BE2C (cell line): ENCODE measurements at regions not wholly inside any gene's neighbourhood (a gene's known extent, or its start where the extent isn't known, plus 50 kb on each side); places are given as distances from the start of the nearest gene placed in this dataset.
A peak's percentile ranks its signal among the peaks of the same experiment; 100 is the strongest.

Experiments
- DNase-seq: peaks from one replicate; pipeline ENCODE4 v3.0.0-alpha.2; 2020
- H3K27me3 ChIP-seq: fragments of 250-450 bp; sonication (Bioruptor Pico); 2 replicates; pipeline ENCODE4 v1.5.1; 2020; ENCODE audit warnings: mild to moderate bottlenecking
- H3K36me3 ChIP-seq: fragments of 250-450 bp; sonication (Bioruptor Pico); 2 replicates; pipeline ENCODE4 v1.5.1; 2020; ENCODE audit warnings: mild to moderate bottlenecking
- H3K4me1 ChIP-seq: fragments of 250-450 bp; sonication (Bioruptor Pico); 2 replicates; pipeline ENCODE4 v1.5.1; 2020
- H3K4me3 ChIP-seq: 2 replicates; pipeline ENCODE4 v1.5.1; 2011; ENCODE audit warnings: low read depth, low read length
- H3K9me3 ChIP-seq: fragments of 250-450 bp; sonication (Bioruptor Pico); 2 replicates; pipeline ENCODE4 v1.5.1; 2020
- TF ChIP-seq, protein P1 (sequence below): IDR thresholded peaks from 2 replicates; pipeline ENCODE4 v1.5.1; 2012; ENCODE audit warnings: mild to moderate bottlenecking, low read depth, low read length

DNA sequence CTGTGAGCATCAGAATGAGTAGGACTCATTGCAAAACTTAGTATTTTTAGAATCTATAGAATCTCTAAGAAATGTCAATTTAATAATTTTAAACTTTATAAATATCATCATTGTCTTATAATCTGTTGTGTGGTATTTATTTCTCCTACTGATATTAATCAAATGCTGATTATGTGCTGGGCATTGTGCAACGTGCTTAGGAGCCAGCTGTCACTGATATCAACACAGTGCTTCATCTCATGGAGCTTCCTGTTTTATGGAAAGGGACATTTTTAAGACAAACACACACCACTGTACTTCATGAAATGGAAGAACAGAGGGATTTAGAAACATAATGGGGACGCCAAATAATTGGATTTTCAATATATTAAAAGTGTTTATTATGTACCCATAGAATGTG lies 737.9 kb upstream of the TMPRSS15 start:
- Histone ChIP-seq H3K9me3 (peaks cover 3% of the 10 kb centered on the region; the same call in 1 of the 2 replicates), H3K4me1 (no peaks in the 10 kb centered on the region), H3K27me3 (no peaks in the 10 kb centered on the region), H3K4me3 (no peak overlapping the region), H3K36me3 (no peaks in the 10 kb centered on the region)
- TF ChIP-seq, protein P1, sequence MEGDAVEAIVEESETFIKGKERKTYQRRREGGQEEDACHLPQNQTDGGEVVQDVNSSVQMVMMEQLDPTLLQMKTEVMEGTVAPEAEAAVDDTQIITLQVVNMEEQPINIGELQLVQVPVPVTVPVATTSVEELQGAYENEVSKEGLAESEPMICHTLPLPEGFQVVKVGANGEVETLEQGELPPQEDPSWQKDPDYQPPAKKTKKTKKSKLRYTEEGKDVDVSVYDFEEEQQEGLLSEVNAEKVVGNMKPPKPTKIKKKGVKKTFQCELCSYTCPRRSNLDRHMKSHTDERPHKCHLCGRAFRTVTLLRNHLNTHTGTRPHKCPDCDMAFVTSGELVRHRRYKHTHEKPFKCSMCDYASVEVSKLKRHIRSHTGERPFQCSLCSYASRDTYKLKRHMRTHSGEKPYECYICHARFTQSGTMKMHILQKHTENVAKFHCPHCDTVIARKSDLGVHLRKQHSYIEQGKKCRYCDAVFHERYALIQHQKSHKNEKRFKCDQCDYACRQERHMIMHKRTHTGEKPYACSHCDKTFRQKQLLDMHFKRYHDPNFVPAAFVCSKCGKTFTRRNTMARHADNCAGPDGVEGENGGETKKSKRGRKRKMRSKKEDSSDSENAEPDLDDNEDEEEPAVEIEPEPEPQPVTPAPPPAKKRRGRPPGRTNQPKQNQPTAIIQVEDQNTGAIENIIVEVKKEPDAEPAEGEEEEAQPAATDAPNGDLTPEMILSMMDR = no peak
- DNase-seq = no peak

DNA sequence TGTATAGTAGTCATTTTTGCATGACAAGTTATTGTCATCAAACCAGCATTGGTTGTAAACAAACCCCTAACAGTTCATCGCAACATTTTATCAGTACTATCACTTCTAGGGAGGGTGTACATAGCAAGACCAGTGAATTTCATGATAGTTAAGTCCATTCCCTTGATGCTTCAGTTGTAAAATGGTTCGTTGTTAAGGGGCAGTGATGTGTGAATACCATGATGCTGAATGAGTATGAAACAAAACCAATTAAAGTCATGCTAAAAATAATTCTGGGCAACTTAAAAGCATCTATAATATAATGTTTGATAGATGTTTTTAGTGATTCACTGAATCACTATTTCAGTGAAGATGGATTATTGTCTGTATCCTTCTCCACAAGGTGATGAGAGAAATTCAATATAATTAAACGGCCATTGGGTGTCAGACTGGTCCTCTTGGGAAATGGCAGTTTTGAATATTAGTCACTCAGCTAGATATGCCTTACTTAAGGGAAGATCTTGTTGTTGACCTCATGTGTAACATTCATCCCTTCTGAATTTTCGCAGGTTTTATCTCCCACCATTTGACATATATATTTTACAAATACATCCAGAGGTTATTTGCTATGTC lies 742.2 kb upstream of the TMPRSS15 start:
- DNase-seq = no peak
- Histone ChIP-seq H3K27me3 (no peaks in the 10 kb centered on the region), H3K4me3 (no peak overlapping the region), H3K9me3 (no peaks in the 10 kb centered on the region), H3K36me3 (no peaks in the 10 kb centered on the region), H3K4me1 (no peaks in the 10 kb centered on the region)
- TF ChIP-seq, protein P1 = no peak

DNA sequence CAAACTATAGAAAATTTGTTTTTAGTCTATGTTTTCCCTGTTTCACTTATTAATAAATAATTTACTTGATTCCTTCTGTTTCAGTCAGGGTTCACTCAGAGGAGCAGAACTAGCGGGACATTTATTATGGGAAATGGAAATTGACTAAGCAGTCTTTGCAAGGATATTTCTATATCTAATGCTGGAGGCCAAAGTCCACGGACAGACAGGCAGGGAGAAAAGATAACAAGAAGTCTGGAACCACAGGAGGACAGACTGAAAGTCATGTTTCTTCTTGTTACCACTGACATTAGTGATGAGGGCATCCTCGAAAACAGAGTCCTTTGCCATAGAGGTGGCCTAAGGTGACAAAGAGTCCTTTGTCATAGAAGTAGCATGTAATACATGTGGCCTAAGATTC lies 744.5 kb upstream of the TMPRSS15 start:
- Histone ChIP-seq H3K4me1 (no peaks in the 10 kb centered on the region), H3K36me3 (no peaks in the 10 kb centered on the region), H3K27me3 (no peaks in the 10 kb centered on the region), H3K9me3 (no peaks in the 10 kb centered on the region), H3K4me3 (no peak overlapping the region)
- TF ChIP-seq, protein P1 = no peak
- DNase-seq = no peak

DNA sequence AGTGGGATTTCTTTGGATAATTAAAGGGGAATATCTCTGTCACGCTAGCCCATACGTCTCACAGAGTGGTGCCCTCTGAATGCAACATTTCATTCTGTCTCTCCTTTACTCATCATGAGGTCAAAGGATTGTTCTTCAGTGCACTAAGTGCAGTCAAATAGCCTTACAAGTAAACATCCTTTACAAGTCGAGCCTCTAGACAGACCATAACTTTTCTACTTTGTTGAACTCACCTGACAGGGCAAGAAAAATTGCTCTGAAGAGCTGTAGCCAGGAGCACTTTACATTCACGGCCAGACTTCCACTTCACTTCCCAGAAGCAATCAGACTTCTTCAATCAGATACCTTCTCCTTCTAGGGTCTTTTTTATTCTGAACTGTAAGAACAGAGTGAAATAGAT lies 768.0 kb upstream of the TMPRSS15 start:
- TF ChIP-seq, protein P1 = no peak
- no peaks in the 10 kb centered on the region for H3K9me3 ChIP-seq
- H3K27me3 ChIP-seq = no peaks in the 10 kb centered on the region
- no peak overlapping the region for H3K4me3 ChIP-seq
- no peak for DNase-seq
- no peaks in the 10 kb centered on the region for H3K4me1 ChIP-seq
- no peaks in the 10 kb centered on the region for H3K36me3 ChIP-seq

DNA sequence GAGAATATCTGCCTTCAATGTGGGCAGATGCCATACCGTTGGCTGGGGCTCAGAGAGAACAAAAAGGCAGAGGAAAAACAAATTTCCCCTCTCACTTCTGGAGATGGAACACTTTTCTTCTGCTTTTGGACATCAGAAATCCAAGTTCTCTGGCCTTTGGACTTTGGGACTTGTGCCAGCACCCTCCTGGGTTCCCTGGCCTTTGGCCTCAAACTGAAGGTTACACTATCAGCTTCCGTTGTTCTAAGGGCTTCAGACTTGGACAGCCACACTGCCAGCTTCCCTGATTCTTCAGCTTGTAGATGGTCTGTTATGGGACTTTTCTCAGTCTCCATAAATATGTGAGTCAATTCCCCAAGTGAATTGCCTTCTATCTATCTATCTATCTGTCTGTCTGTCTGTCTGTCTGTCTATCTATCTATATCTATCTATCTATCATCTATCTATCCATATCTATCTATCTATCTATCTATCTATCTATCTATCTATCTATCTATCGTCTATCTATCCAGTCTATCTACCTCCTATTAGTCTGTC lies 778.1 kb upstream of the TMPRSS15 start:
- no peak for DNase-seq
- Histone ChIP-seq H3K27me3 (no peaks in the 10 kb centered on the region), H3K4me1 (no peaks in the 10 kb centered on the region), H3K9me3 (no peaks in the 10 kb centered on the region), H3K4me3 (no peak overlapping the region), H3K36me3 (no peaks in the 10 kb centered on the region)
- TF ChIP-seq, protein P1 = no peak

DNA sequence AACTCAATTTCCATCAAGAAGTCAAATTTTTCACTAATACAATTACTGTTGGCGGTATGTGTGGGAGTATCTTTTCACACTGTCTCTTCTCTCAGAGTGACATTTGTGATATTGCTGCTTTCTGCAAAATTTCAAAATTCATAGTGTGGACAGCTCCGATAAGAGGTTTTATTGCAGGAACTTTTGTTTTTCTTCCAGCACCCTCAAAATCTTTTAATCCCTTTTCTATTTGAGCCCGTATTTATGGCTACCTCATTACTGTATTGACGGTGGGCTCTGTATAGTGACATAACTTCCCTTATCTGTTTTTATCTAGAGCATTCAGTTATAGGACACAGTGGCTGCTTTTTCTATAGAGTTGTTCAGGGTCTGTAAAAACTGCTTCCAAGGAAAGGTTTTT lies 794.4 kb upstream of the TMPRSS15 start:
- peaks cover 6% of the 10 kb centered on the region for H3K4me1 ChIP-seq
- DNase-seq = no peak
- H3K36me3 ChIP-seq = no peaks in the 10 kb centered on the region
- TF ChIP-seq, protein P1 = no peak
- no peaks in the 10 kb centered on the region for H3K9me3 ChIP-seq
- peak overlapping the region; percentile 14; the same call in 1 of the 2 replicates for H3K4me3 ChIP-seq
- H3K27me3 ChIP-seq = no peaks in the 10 kb centered on the region
